Neuron (in vitro differentiated cells): ENCODE measurements at regions not wholly inside any gene's neighbourhood (a gene's known extent, or its start where the extent isn't known, plus 50 kb on each side); places are given as distances from the start of the nearest gene placed in this dataset.
"Not testable (repeated sequence)": the region's sequence is repeated elsewhere in the genome, so short reads cannot be mapped to it uniquely, and the experiment has no call there.

ENCODE experiments used
- H2AFZ ChIP-seq: one replicate; pipeline ENCODE4 v1.6.1; 2013; ENCODE audit warnings: low read depth, mild to moderate bottlenecking, inconsistent platforms, low read length, moderate library complexity
- H3K27me3 ChIP-seq: one replicate; pipeline ENCODE4 v1.6.1; 2013; ENCODE audit warnings: low read length; ENCODE audit not compliant: insufficient read depth
- H3K36me3 ChIP-seq: one replicate; pipeline ENCODE4 v1.6.1; 2013; ENCODE audit warnings: low read length; ENCODE audit not compliant: insufficient read depth
- H3K4me1 ChIP-seq: one replicate; pipeline ENCODE4 v1.6.1; 2013; ENCODE audit warnings: low read length; ENCODE audit not compliant: insufficient read depth
- H3K4me3 ChIP-seq: 2 replicates; pipeline ENCODE4 v1.5.1; 2013; ENCODE audit warnings: mild to moderate bottlenecking, low read length, moderate library complexity
- H3K9me3 ChIP-seq: one replicate; pipeline ENCODE4 v1.6.1; 2013; ENCODE audit warnings: low read length

- H3K4me3 ChIP-seq, H3K9me3 ChIP-seq, H3K27me3 ChIP-seq, H3K4me1 ChIP-seq, H2AFZ ChIP-seq: not testable (repeated sequence)
- H3K36me3 ChIP-seq: peaks cover 18% of the 10 kb centered on the region
Measured at GRCh38 chr7:35853194-35853593, 52.3 kb downstream of the SEPTIN7 start.

DNA sequence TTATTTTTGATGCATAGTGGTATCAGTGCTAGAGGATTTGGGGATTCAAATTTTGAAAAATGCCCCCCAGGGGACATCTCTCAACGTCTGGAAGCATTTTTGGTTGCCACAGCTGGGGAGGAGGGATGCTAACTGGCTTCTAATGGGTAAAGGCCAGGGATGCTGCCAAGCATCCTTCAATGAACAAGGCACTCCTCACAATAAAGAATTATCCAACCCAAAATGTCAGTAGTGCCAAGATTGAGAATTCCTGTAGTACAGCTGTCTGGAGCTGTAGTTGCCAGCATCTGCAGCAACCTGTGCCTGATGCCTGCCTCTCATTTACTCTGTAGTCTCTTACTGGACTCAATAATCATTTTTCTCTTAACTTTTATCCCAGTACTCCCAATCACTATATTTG is 53.5 kb downstream of the SEPTIN7 start:
- Histone ChIP-seq H2AFZ (no peak overlapping the region), H3K4me3 (no peak overlapping the region), H3K9me3 (peaks cover 6% of the 10 kb centered on the region), H3K4me1 (no peaks in the 10 kb centered on the region), H3K36me3 (peaks cover 16% of the 10 kb centered on the region), H3K27me3 (no peaks in the 10 kb centered on the region)

- H3K9me3 ChIP-seq: peaks cover 6% of the 10 kb centered on the region
- H3K36me3 ChIP-seq: peaks cover 10% of the 10 kb centered on the region
- H2AFZ ChIP-seq: no peak overlapping the region
- no peak overlapping the region for H3K4me3 ChIP-seq
- no peaks in the 10 kb centered on the region for H3K4me1 ChIP-seq
- H3K27me3 ChIP-seq: no peaks in the 10 kb centered on the region
Measured at GRCh38 chr7:35856175-35856574, 55.3 kb downstream of the SEPTIN7 start.

GRCh38 chr7:35860664-35861063 is 59.8 kb downstream of the SEPTIN7 start:
- no peaks in the 10 kb centered on the region for H3K4me1 ChIP-seq
- H2AFZ ChIP-seq: no peak overlapping the region
- H3K9me3 ChIP-seq: peaks cover 6% of the 10 kb centered on the region
- H3K27me3 ChIP-seq: no peaks in the 10 kb centered on the region
- H3K36me3 ChIP-seq: peaks cover 19% of the 10 kb centered on the region
- H3K4me3 ChIP-seq: no peak overlapping the region

GRCh38 chr7:35865287-35865686 is 64.4 kb downstream of the SEPTIN7 start:
- Histone ChIP-seq H2AFZ (no peak overlapping the region), H3K9me3 (no peaks in the 10 kb centered on the region), H3K27me3 (no peaks in the 10 kb centered on the region), H3K36me3 (peaks cover 41% of the 10 kb centered on the region), H3K4me3 (no peak overlapping the region), H3K4me1 (no peaks in the 10 kb centered on the region)

GRCh38 chr7:35866186-35866585 is 65.3 kb downstream of the SEPTIN7 start:
- Histone ChIP-seq H3K4me3 (no peak overlapping the region), H3K36me3 (peaks cover 41% of the 10 kb centered on the region), H2AFZ (no peak overlapping the region), H3K4me1 (no peaks in the 10 kb centered on the region), H3K27me3 (no peaks in the 10 kb centered on the region), H3K9me3 (no peaks in the 10 kb centered on the region)

DNA sequence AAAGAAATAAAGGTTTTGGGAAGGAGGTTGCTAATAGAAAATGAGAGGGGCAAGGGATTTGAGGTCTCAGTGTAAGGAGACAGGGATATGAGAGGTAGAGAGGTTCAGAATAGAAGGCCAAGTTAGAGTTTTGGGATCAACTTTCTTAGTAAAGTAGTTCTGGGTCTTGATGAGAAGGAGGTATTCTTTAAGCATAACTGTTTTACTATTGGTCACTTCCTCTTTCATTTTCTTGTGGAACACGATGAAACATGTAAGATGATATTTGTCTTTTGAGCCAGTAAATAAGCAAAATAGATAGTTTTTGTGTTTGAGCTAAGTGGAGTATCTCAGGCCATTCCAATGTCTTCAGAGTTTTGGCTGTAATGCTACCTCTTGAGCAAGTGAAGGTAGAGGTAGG is 68.3 kb downstream of the SEPTIN7 start:
- H3K27me3 ChIP-seq, H3K4me1 ChIP-seq, H3K4me3 ChIP-seq, H3K9me3 ChIP-seq, H2AFZ ChIP-seq: not testable (repeated sequence)
- H3K36me3 ChIP-seq: peaks cover 47% of the 10 kb centered on the region

DNA sequence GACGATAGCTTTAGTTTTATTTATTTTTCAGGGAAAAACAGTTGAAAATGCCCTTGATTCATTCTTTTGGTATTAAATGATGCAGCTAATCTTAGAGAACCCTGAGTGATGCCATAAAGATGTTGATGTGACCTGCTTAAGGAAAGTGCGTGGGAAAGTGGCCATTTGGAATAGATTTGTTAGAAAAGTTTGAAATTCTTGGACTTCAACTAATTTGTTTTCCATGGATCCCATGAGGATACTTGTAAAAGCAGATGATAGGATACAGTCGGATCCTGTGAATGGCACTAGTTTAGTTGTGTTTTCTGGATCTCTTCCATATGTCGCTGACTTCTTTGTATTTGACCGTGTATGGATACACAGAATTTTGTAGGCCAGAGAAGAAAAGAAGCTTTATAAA is 69.0 kb downstream of the SEPTIN7 start:
- no peak overlapping the region for H3K4me3 ChIP-seq
- no peaks in the 10 kb centered on the region for H3K9me3 ChIP-seq
- peaks cover 48% of the 10 kb centered on the region for H3K36me3 ChIP-seq
- no peaks in the 10 kb centered on the region for H3K27me3 ChIP-seq
- no peak overlapping the region for H2AFZ ChIP-seq
- H3K4me1 ChIP-seq: no peaks in the 10 kb centered on the region

- peaks cover 33% of the 10 kb centered on the region for H3K36me3 ChIP-seq
Measured at GRCh38 chr7:35871856-35872255, 71.0 kb downstream of the SEPTIN7 start.

GRCh38 chr7:35874886-35875285 is 74.0 kb downstream of the SEPTIN7 start:
- no peak overlapping the region for H2AFZ ChIP-seq
- no peaks in the 10 kb centered on the region for H3K4me1 ChIP-seq
- no peak overlapping the region for H3K4me3 ChIP-seq
- no peaks in the 10 kb centered on the region for H3K9me3 ChIP-seq
- no peaks in the 10 kb centered on the region for H3K27me3 ChIP-seq
- peaks cover 29% of the 10 kb centered on the region for H3K36me3 ChIP-seq

More at GRCh38 chr7:35871856-35872255, 71.0 kb downstream of the SEPTIN7 start:
- H2AFZ ChIP-seq: no peak overlapping the region
- H3K4me1 ChIP-seq: no peaks in the 10 kb centered on the region
- no peaks in the 10 kb centered on the region for H3K9me3 ChIP-seq
- no peak overlapping the region for H3K4me3 ChIP-seq
- no peaks in the 10 kb centered on the region for H3K27me3 ChIP-seq

- H3K27me3 ChIP-seq: no peaks in the 10 kb centered on the region
- no peak overlapping the region for H2AFZ ChIP-seq
- H3K4me3 ChIP-seq: no peak overlapping the region
- no peaks in the 10 kb centered on the region for H3K9me3 ChIP-seq
- H3K4me1 ChIP-seq: no peaks in the 10 kb centered on the region
- H3K36me3 ChIP-seq: peaks cover 29% of the 10 kb centered on the region
Measured at GRCh38 chr7:35875292-35875691, 74.4 kb downstream of the SEPTIN7 start.

DNA sequence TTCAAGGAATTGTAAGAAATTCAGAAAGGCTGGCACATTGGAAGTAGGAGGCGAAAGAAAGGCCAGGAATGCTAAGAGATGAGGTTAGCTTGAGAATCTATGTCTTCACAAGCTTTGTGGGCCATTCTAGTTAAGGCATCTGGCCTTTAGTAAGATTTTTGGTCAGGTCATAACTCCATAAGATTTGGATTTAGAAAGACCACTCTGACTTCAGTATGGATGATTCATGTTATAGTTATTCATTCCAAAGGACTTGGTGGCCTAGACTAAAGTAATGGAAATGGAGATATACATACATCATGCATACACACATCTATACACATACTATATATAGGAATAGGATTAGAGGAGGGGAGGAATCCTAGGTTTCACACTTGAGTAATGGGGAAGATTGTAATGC is 77.5 kb downstream of the SEPTIN7 start:
- peaks cover 28% of the 10 kb centered on the region for H3K36me3 ChIP-seq
- no peak overlapping the region for H2AFZ ChIP-seq
- H3K27me3 ChIP-seq: no peaks in the 10 kb centered on the region
- no peak overlapping the region for H3K4me3 ChIP-seq
- H3K9me3 ChIP-seq: no peaks in the 10 kb centered on the region
- H3K4me1 ChIP-seq: no peaks in the 10 kb centered on the region

DNA sequence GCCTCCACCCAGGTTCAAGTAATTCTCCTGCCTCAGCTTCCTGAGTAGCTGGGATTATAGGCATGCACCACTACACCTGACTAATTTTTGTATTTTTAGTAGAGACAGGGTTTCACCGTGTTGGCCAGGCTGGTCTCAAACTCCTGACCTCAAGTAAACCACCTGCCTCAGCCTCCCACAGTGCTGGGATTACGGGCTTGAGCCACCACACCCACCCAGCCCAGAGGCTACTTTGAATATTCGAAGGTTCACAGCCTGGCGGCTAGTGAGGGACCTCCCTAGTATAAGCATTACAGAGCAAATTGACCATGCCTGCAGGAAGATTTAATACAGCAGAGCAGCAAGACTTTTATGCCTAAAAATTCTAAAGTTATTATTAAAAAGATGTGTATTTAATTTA is 86.6 kb downstream of the SEPTIN7 start:
- peaks cover 54% of the 10 kb centered on the region for H3K36me3 ChIP-seq
- H2AFZ ChIP-seq: not testable (repeated sequence)

DNA sequence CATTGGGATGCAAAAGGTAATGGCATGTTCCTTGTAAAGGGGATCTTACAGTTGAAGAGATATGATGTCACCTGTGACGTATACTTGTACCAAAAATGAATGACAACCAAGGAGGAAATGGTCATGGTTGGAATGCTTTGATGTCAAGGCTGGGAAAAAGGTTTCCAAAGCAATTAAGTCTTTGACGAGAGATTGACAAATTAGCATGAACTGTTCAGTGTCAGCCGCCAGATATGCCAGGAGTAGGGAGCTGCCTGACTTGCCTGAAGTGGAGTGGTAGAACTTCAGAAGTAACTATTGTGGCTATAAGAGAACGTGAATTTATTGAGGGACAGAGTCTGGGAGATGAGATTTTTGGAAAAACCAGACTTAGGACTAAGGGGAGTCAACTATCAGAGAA is 88.1 kb downstream of the SEPTIN7 start:
- peaks cover 54% of the 10 kb centered on the region for H3K36me3 ChIP-seq
- H3K4me3 ChIP-seq: no peak overlapping the region
- H3K4me1 ChIP-seq: no peaks in the 10 kb centered on the region
- H2AFZ ChIP-seq: no peak overlapping the region
- H3K27me3 ChIP-seq: no peaks in the 10 kb centered on the region
- H3K9me3 ChIP-seq: no peaks in the 10 kb centered on the region

More for the DNA sequence above, 86.6 kb downstream of the SEPTIN7 start:
- H3K4me3 ChIP-seq, H3K4me1 ChIP-seq, H3K9me3 ChIP-seq, H3K27me3 ChIP-seq: not testable (repeated sequence)
